NCI-H187 treated with DMSO at 0.1 percent for 48 hours (cell line): ENCODE measurements at regions not wholly inside any gene's neighbourhood (a gene's known extent, or its start where the extent isn't known, plus 50 kb on each side); places are given as distances from the start of the nearest gene placed in this dataset.
"Not testable (repeated sequence)": the region's sequence is repeated elsewhere in the genome, so short reads cannot be mapped to it uniquely, and the experiment has no call there.

Source experiments
- DNase-seq: peaks from one replicate; lab custom pipeline; 2025; lab: John Stamatoyannopoulos, UW

DNA sequence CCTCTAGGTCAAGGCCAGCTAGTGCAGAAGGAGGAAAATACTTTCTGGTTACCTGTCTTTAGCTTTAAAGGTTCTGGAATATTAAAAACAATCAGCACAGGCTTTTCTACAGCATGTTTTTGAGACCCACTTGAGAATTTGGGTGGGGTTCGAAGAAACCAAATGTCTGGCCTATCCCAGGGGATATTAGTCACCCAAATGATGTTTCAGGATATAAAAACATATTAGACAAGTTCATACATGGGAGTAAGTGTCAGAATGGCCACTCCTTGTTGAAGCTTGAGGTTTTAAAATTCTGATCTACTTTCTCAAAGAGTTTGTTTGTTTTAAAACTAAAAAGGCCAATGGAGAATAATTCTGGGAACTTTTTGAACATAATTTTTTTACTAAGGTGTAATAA is 158.6 kb upstream of the DLX2 start:
- DNase-seq: no peak

GRCh38 chr2:172262486-172262885 is 159.8 kb upstream of the DLX2 start:
- DNase-seq: no peak

- not testable (repeated sequence) for DNase-seq
Observed at GRCh38 chr2:172264820-172265219, 162.1 kb upstream of the DLX2 start.

GRCh38 chr2:172269507-172270244 is 157.7 kb upstream of the ITGA6 start:
- not testable (repeated sequence) for DNase-seq

DNA sequence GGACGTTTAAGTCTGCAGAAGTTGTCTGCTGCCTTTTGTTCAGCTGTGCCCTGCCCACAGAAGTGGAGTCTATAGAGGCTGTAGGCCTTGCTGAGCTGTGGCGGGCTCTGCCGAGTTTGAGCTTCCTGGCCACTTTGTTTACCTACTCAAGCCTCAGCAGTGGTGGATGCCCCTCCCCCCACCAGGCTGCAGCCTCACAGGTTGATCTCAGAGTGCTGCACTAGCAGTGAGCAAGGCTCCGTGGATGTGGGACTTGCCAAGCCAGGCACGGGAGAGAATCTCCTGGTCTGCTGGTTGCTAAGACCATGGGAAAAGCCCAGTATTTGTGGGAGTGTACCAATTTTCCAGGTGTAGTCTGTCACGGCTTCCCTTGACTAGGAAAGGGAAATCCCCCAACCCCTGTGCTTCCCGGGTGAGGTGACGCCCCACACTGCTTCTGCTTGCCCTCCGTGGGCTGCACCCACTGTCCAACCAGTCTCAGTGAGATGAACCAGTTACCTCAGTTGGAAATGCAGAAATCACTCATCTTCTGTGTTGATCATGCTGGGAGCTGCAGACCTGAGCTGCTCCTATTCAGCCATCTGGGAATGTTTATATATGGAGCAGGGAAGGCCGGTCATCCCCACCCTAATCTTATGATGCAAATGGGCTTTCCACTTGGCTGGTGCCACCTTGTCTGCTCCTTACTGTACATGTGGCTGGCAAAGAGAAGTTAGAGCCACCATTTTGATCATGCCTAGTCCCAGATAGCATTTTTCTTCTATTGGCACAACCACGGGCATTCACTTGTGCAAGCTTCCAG is 156.9 kb upstream of the ITGA6 start:
- no peak for DNase-seq

GRCh38 chr2:172273910-172274571 is 153.3 kb upstream of the ITGA6 start:
- DNase-seq: no peak

DNA sequence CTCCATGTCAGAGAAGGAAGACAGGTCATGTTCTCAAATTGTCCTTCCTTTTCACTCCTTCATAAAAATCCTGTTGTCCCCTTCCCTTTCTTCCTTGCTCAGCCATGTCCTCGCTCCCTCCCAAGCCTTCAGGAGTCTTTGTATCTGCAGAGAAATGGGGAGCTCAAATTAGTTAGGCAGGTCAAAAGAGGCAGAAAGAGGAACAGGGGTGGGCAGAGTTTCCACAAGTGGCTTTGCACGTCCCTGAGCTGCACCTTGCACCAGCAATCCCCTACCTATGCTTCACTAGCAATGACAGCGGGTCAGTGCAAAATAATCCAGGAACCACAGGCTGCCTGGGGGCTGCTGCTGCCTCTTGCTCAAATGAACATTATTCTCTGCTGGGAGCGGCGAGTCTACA is 152.1 kb upstream of the ITGA6 start:
- DNase-seq: no peak

DNA sequence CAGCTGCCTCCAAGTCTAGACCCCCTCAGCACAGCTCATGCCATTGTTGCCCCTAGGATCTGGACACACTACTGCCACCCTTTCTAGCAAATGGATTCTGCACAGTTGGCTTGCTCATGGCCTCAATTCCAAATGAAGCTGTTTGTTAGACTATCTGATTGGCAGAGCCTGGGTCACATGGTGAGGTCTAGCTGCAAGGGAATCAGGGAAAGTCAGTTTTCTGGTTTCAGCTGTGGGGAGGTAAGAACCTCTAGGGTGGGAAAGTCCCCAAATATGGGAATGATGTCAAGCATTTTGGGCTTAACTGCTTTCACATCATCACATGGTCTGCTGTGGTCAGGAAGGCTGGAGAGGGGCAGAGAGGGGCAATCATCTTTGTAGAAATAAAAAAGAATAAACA is 150.4 kb upstream of the ITGA6 start:
- no peak for DNase-seq

GRCh38 chr2:172278667-172279066 is 148.7 kb upstream of the ITGA6 start:
- no peak for DNase-seq

GRCh38 chr2:172279214-172279613 is 148.2 kb upstream of the ITGA6 start:
- no peak for DNase-seq

GRCh38 chr2:172279813-172280212 is 147.6 kb upstream of the ITGA6 start:
- no peak for DNase-seq

DNA sequence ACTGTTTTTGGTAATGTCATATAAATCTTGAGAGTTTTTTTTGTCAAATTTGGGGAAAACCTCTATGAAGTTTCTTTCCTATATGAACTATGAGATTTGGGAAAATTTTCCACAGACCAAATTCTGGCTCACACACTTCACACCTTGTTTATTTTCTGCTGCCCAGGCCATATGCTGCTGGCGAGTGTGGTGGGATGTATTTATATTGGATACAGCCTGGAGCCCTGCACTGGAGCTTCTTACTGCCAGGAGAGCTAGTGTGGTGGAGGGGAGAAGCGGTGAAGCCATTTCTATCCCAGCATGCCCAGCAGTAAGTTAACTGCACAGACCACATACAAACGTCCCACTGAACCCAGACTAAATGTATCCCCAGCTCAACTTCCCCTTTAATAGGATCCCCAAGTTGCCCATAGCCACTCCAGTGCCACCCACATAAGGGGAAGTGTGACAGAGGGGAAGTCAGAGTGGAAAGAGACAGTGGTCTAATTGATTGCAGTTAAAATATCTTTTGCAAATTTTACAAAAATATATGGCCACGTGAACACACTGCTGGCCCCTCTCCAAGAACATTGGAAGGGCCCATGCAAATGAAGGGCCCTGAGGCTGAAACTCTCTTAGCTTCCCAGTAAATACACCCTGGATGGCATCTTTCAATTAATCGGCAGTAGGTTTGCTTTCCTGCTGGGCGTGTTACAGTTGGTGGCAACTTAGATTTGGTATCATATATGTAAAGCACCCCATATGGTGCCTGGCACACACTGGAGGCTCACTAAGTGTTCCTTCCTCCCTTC is 146.6 kb upstream of the ITGA6 start:
- no peak for DNase-seq

DNA sequence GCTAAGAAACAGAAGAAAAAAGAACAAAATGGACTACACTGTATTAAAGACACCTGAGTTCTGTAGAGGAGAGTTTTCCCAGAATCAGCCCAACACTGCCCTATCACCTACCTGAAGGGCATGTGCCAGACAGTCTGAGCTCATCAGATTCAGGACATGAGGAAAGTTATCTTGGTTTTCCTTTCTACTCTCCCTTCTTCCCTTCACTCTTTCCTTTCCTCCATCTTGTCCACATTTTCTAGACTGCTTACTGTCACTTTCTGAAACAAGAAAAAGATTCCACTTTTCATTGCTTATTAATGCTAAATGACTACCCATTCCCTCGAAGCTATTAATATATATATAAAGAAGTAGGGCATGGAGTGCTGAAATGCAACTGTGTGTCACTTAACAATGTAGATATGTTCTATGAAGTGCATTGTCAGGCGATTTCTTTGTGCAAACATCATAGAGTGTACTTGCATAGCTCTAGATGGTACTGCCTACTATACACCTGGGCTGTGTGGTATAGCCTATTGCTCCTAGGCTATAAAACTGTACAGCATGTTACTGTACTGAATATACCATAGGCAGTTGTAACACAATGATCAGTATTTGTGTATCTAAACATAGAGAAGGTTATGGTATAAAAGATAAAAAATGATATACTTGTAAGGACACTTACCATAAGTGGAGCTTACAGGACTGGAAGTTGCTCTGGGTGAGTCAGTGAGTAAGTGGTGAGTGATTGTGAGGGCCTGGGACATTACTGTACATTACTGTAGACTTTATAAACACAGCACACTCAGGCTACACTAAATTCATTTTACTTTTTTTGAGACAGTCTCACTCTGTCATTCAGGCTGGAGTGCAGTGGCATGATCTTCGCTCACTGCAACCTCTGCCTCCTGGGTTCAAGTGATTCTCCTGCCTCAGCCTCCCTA is 145.5 kb upstream of the ITGA6 start:
- no peak for DNase-seq

GRCh38 chr2:172282944-172283343 is 144.4 kb upstream of the ITGA6 start:
- DNase-seq: no peak

DNA sequence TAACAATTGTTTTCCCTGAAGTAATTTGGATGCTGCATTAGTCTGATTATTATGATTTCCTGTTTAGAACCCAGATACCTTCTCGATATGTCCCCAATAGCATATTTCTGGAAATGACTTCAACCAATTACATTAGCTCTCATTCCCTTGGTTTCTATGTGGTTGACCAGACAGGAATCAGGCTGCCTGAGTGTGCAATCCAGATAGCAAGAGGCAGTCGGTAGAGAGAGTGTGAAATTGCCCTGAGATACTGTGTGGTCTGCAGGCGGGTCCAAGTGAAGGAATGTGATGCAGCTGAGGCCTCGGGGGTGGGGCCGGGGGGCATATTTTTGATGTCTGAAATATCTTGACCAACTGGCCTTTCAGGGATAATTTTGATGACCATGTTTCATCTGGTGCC is 143.9 kb upstream of the ITGA6 start:
- DNase-seq: no peak

GRCh38 chr2:172284209-172284608 is 143.2 kb upstream of the ITGA6 start:
- DNase-seq: no peak

DNA sequence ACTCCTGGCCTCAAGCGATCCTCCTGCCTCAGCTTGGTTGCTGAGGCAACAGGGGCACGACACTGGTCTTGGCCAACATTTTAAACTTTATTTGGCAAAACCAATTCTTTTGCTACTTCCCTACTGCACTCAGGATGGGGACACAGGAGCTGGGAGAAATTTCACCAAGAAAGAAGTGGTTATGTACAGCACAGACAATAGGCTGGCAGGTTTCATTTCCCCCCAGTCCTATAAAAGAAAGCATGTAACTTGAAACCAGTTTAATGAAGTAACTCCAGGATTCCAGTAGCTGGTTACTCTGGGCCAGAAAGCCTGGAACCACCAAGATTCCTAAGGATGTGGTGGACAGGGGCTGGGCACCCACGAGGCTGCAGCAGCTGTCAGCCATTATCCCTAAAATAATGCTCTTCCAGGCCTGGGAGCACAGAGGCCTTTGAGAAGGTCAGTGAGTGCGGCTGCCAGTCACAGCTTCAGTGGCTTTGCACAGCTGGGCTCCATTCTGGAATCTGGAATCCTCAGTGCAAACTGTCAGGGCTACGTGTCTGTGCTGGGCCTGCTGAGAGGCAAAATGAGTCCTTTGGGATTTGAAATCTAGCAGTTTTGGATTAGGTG is 142.3 kb upstream of the ITGA6 start:
- no peak for DNase-seq

- DNase-seq: no peak
Observed at GRCh38 chr2:172285760-172286159, 141.6 kb upstream of the ITGA6 start.

- DNase-seq: no peak
Observed at GRCh38 chr2:172287190-172287589, 140.2 kb upstream of the ITGA6 start.

- DNase-seq: no peak
Observed at GRCh38 chr2:172287605-172288315, 139.6 kb upstream of the ITGA6 start.
